ENCODE measurements at regions not wholly inside any gene's neighbourhood (a gene's known extent, or its start where the extent isn't known, plus 50 kb on each side); places are given as distances from the start of the nearest gene placed in this dataset.

DNA sequence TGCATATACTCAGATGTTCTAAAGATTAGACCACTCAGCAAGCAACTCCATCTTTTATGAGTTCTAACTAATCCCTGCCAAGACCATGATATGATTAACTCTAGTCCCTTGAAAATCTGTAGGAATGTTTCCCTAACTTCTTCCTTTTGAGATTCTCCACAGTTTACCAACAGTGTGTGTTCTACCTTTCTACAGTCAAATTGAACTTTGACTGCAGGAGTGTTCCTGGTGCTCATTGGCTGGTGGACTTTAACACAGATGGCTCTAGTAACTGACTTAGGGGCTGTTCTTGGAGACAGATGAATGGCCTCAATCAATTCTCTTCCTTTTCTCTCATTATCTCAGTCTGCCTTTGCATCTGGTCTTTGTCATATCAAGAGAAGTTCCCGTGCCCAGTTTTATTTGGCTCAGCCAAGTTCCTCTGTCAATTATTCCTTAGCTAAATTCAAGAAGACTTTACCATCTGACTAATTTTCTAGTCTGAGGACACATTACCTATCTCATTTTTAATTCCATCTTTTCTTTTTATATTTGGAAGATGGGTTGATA is 643.9 kb upstream of the CAMK1G start:
- H3K4me3 ChIP-seq (ENCODE audit: insufficient read depth, low read length, poor library complexity, severe bottlenecking): no peak overlapping the region
- H2AFZ ChIP-seq (ENCODE audit: low read depth, low read length, severe bottlenecking): no peak overlapping the region
- H3K36me3 ChIP-seq (ENCODE audit: low read length): no peaks in the 10 kb centered on the region
- H3K4me2 ChIP-seq (ENCODE audit: low read depth, low read length, poor library complexity, severe bottlenecking): no peak overlapping the region
- TF ChIP-seq EZH2phosphoT487 (conservative IDR thresholded peaks at IDR 0.05; ENCODE audit: low read length): no peak
- TF ChIP-seq, protein P1, sequence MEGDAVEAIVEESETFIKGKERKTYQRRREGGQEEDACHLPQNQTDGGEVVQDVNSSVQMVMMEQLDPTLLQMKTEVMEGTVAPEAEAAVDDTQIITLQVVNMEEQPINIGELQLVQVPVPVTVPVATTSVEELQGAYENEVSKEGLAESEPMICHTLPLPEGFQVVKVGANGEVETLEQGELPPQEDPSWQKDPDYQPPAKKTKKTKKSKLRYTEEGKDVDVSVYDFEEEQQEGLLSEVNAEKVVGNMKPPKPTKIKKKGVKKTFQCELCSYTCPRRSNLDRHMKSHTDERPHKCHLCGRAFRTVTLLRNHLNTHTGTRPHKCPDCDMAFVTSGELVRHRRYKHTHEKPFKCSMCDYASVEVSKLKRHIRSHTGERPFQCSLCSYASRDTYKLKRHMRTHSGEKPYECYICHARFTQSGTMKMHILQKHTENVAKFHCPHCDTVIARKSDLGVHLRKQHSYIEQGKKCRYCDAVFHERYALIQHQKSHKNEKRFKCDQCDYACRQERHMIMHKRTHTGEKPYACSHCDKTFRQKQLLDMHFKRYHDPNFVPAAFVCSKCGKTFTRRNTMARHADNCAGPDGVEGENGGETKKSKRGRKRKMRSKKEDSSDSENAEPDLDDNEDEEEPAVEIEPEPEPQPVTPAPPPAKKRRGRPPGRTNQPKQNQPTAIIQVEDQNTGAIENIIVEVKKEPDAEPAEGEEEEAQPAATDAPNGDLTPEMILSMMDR (IDR thresholded peaks at IDR 0.05; ENCODE audit: insufficient read depth, low read length, poor library complexity, severe bottlenecking): no peak
- no peaks in the 10 kb centered on the region for H3K9me3 ChIP-seq (ENCODE audit: insufficient read depth, low read length)
- H3K27me3 ChIP-seq (ENCODE audit: low read length): no peaks in the 10 kb centered on the region
- H4K20me1 ChIP-seq (ENCODE audit: low read depth, low read length): no peaks in the 10 kb centered on the region
- H3K27ac ChIP-seq (ENCODE audit: low read depth, low read length): no peak overlapping the region
- H3K9me2 ChIP-seq (replicated peaks; ENCODE audit: insufficient read depth, low read length): no peaks in the 10 kb centered on the region
- no peaks in the 10 kb centered on the region for H3F3A ChIP-seq (ENCODE audit: insufficient read depth)
- H3K79me2 ChIP-seq (ENCODE audit: insufficient read depth, low read length): no peaks in the 10 kb centered on the region
- H3K9ac ChIP-seq (ENCODE audit: low read length): no peak overlapping the region

DNA sequence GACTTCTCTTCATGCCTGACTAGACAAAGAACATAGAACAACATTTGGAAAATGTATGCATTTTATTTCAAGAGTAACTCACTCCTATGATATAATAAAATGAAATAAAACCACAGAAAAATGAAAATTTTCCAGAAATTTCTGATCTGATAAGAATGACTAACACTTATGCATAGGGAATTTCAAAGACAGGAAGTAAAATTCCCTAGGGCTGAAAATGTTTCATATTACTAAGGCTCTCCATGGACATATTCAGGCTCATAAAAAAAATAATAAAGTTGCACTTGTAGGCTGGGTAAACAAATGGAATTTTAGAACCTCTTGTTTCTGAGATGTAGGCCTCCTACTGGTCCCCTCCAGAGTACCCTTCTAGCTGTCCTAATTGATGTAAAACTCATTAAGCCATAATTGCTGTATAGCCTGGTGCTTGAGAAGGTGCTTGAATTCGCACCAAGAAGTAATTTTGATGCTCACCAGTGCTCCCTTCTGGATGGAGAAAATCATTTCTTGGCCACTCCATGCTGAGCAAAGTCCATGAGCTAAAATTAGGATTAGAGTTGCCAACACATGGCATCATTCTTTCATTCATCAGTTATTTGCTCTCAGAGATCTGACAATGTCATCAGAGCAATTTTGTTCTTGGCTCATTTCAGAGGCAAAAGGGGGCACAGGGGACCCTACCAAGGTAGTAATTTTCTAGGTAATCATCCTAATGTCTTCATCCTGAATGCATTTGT is 641.0 kb upstream of the CAMK1G start:
- no peak for TF ChIP-seq EZH2phosphoT487 (conservative IDR thresholded peaks at IDR 0.05; ENCODE audit: low read length)
- TF ChIP-seq, protein P1 (IDR thresholded peaks at IDR 0.05; ENCODE audit: insufficient read depth, low read length, poor library complexity, severe bottlenecking): no peak

DNA sequence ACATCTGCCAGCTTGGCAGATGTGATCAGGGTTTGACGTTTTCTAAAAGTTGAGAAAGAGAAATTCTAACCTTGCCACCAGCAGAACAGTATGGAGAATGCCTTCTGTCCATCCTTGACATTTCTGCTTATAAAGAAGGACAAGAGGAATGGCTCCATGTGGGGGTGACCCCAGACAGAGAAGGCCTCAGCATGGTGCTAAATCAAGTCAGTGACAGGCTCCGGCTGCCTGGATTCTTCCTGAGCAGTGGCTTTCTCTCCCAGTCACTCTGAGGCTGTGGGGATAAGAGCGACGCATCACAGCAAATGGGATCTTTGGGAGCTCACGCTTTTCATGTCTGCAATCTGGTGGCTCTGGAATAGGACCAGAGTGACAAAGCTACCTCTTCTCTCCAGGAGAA is 640.2 kb upstream of the CAMK1G start:
- Histone ChIP-seq H3K36me3 (ENCODE audit: low read length) (no peaks in the 10 kb centered on the region), H4K20me1 (ENCODE audit: low read depth, low read length) (no peaks in the 10 kb centered on the region), H3K27me3 (ENCODE audit: low read length) (no peaks in the 10 kb centered on the region), H3K79me2 (ENCODE audit: insufficient read depth, low read length) (no peaks in the 10 kb centered on the region), H3K4me3 (ENCODE audit: insufficient read depth, low read length, poor library complexity, severe bottlenecking) (no peak overlapping the region), H3K9ac (ENCODE audit: low read length) (no peak overlapping the region), H3K9me2 (replicated peaks; ENCODE audit: insufficient read depth, low read length) (no peaks in the 10 kb centered on the region), H3K9me3 (ENCODE audit: insufficient read depth, low read length) (no peaks in the 10 kb centered on the region), H2AFZ (ENCODE audit: low read depth, low read length, severe bottlenecking) (no peak overlapping the region), H3K27ac (ENCODE audit: low read depth, low read length) (no peak overlapping the region), H3K4me2 (ENCODE audit: low read depth, low read length, poor library complexity, severe bottlenecking) (no peak overlapping the region), H3F3A (ENCODE audit: insufficient read depth) (no peaks in the 10 kb centered on the region)
- no peak for TF ChIP-seq EZH2phosphoT487 (conservative IDR thresholded peaks at IDR 0.05; ENCODE audit: low read length)
- TF ChIP-seq, protein P1 (IDR thresholded peaks at IDR 0.05; ENCODE audit: insufficient read depth, low read length, poor library complexity, severe bottlenecking): no peak

More for the DNA sequence above, 641.0 kb upstream of the CAMK1G start:
- H3K9me2 ChIP-seq (replicated peaks; ENCODE audit: insufficient read depth, low read length): no peaks in the 10 kb centered on the region
- no peaks in the 10 kb centered on the region for H3F3A ChIP-seq (ENCODE audit: insufficient read depth)
- H4K20me1 ChIP-seq (ENCODE audit: low read depth, low read length): no peaks in the 10 kb centered on the region
- no peak overlapping the region for H3K4me2 ChIP-seq (ENCODE audit: low read depth, low read length, poor library complexity, severe bottlenecking)
- no peaks in the 10 kb centered on the region for H3K36me3 ChIP-seq (ENCODE audit: low read length)
- H2AFZ ChIP-seq (ENCODE audit: low read depth, low read length, severe bottlenecking): no peak overlapping the region
- H3K9ac ChIP-seq (ENCODE audit: low read length): no peak overlapping the region
- no peak overlapping the region for H3K4me3 ChIP-seq (ENCODE audit: insufficient read depth, low read length, poor library complexity, severe bottlenecking)
- no peaks in the 10 kb centered on the region for H3K9me3 ChIP-seq (ENCODE audit: insufficient read depth, low read length)
- H3K27me3 ChIP-seq (ENCODE audit: low read length): no peaks in the 10 kb centered on the region
- H3K79me2 ChIP-seq (ENCODE audit: insufficient read depth, low read length): no peaks in the 10 kb centered on the region
- H3K27ac ChIP-seq (ENCODE audit: low read depth, low read length): no peak overlapping the region

Data from SU-DHL-6 (cell line).